Lower leg skin (tissue), 3 donors: ENCODE measurements at regions not wholly inside any gene's neighbourhood (a gene's known extent, or its start where the extent isn't known, plus 50 kb on each side); places are given as distances from the start of the nearest gene placed in this dataset.

ENCODE experiments used
- CTCF ChIP-seq, 3 donors: fragments of 450-650 bp; IDR thresholded peaks; one replicate each; pipeline ENCODE4 v1.5.1; 2016; ENCODE audit warnings: antibody characterized with exemption in 3 of 3, mild to moderate bottlenecking in 3 of 3, moderate library complexity in 2 of 3
- POLR2A ChIP-seq, 2 donors: fragments of 450-650 bp; IDR thresholded peaks; one replicate each; pipeline ENCODE4 v1.6.1; 2016 to 2017; ENCODE audit warnings: antibody characterized with exemption in 2 of 2, mild to moderate bottlenecking in 1 of 2, moderate library complexity in 1 of 2

GRCh38 chr2:118618279-118618678, 229.2 kb downstream of the EN1 start:
- TF ChIP-seq CTCF (IDR thresholded peaks at IDR 0.05) (no peak), POLR2A (IDR thresholded peaks at IDR 0.05) (no peak)
